ENCODE measurements at regions not wholly inside any gene's neighbourhood (a gene's known extent, or its start where the extent isn't known, plus 50 kb on each side); places are given as distances from the start of the nearest gene placed in this dataset.

- no peak for DNase-seq (ENCODE audit: low spot score)
- H3K27ac ChIP-seq, result no peak overlapping the region
- H3K9ac ChIP-seq, result no peak overlapping the region
- TF ChIP-seq CTCF (IDR thresholded peaks at IDR 0.05) (no peak), EZH2 (IDR thresholded peaks at IDR 0.05) (no peak), EZH2phosphoT487 (IDR thresholded peaks at IDR 0.05) (no peak)
- no peaks in the 10 kb centered on the region for H3F3A ChIP-seq (ENCODE audit: low read depth)
- no peaks in the 10 kb centered on the region for H3K36me3 Mint-ChIP-seq
- no peaks in the 10 kb centered on the region for H4K20me1 ChIP-seq (ENCODE audit: low read depth)
- H3K27ac Mint-ChIP-seq, result no peak overlapping the region
- H3K79me2 ChIP-seq (ENCODE audit: low read depth), result no peaks in the 10 kb centered on the region
- H3K27me3 ChIP-seq, result no peaks in the 10 kb centered on the region
- no peak overlapping the region for H2AFZ ChIP-seq (replicated peaks)
- H3K4me3 ChIP-seq, result no peak overlapping the region
- no peaks in the 10 kb centered on the region for H3K4me1 ChIP-seq
- no peak overlapping the region for H3K4me2 ChIP-seq
- peaks cover 5% of the 10 kb centered on the region for H3K4me1 Mint-ChIP-seq
- H3K9me3 ChIP-seq (ENCODE audit: low read depth), result no peaks in the 10 kb centered on the region
- peaks cover 5% of the 10 kb centered on the region for H3K27me3 Mint-ChIP-seq (ENCODE audit: insufficient read depth, low read depth)
- no peak overlapping the region for H3K4me3 Mint-ChIP-seq
- H3K9me3 Mint-ChIP-seq, result peaks cover 2% of the 10 kb centered on the region
- no peaks in the 10 kb centered on the region for H3K36me3 ChIP-seq
Observed at GRCh38 chr20:11222243-11222642, 548.4 kb upstream of the JAG1 start.

- Histone ChIP-seq H3K4me1 (peaks cover 6% of the 10 kb centered on the region), H3K36me3 (no peaks in the 10 kb centered on the region), H3F3A (ENCODE audit: low read depth) (no peaks in the 10 kb centered on the region), H4K20me1 (ENCODE audit: low read depth) (no peaks in the 10 kb centered on the region), H3K4me3 (no peak overlapping the region), H3K27ac (no peak overlapping the region), H2AFZ (replicated peaks) (no peak overlapping the region), H3K79me2 (ENCODE audit: low read depth) (no peaks in the 10 kb centered on the region), H3K9ac (no peak overlapping the region), H3K27me3 (no peaks in the 10 kb centered on the region), H3K4me2 (no peak overlapping the region), H3K9me3 (ENCODE audit: low read depth) (no peaks in the 10 kb centered on the region)
- no peak for DNase-seq (ENCODE audit: low spot score)
- Mint-ChIP-seq H3K4me3 (no peak overlapping the region), H3K36me3 (no peaks in the 10 kb centered on the region), H3K27me3 (ENCODE audit: insufficient read depth, low read depth) (peaks cover 4% of the 10 kb centered on the region), H3K27ac (no peak overlapping the region), H3K4me1 (peaks cover 26% of the 10 kb centered on the region), H3K9me3 (peaks cover 2% of the 10 kb centered on the region)
- no peak for TF ChIP-seq EZH2 (IDR thresholded peaks at IDR 0.05)
- TF ChIP-seq EZH2phosphoT487 (IDR thresholded peaks at IDR 0.05), result no peak
- no peak for TF ChIP-seq CTCF (IDR thresholded peaks at IDR 0.05)
Observed at GRCh38 chr20:11227602-11228001, 553.8 kb upstream of the JAG1 start.

- Mint-ChIP-seq H3K9me3 (peaks cover 1% of the 10 kb centered on the region), H3K27ac (peak overlapping the region; percentile 89), H3K27me3 (ENCODE audit: insufficient read depth, low read depth) (peaks cover 2% of the 10 kb centered on the region), H3K4me3 (no peak overlapping the region), H3K36me3 (no peaks in the 10 kb centered on the region), H3K4me1 (peaks cover 46% of the 10 kb centered on the region)
- Histone ChIP-seq H3K79me2 (ENCODE audit: low read depth) (no peaks in the 10 kb centered on the region), H3K27ac (no peak overlapping the region), H3K4me2 (no peak overlapping the region), H3K9ac (no peak overlapping the region), H3K36me3 (no peaks in the 10 kb centered on the region), H3K9me3 (ENCODE audit: low read depth) (no peaks in the 10 kb centered on the region), H3F3A (ENCODE audit: low read depth) (no peaks in the 10 kb centered on the region), H3K27me3 (no peaks in the 10 kb centered on the region), H2AFZ (replicated peaks) (no peak overlapping the region), H3K4me3 (no peak overlapping the region), H4K20me1 (ENCODE audit: low read depth) (no peaks in the 10 kb centered on the region), H3K4me1 (peaks cover 26% of the 10 kb centered on the region)
- TF ChIP-seq EZH2 (IDR thresholded peaks at IDR 0.05) (no peak), EZH2phosphoT487 (IDR thresholded peaks at IDR 0.05) (no peak), CTCF (IDR thresholded peaks at IDR 0.05) (peak; percentile 22)
- DNase-seq (ENCODE audit: low spot score), result peak; percentile 37
Observed at GRCh38 chr20:11229772-11230171, 556.0 kb upstream of the JAG1 start.
